Fibroblast of upper back skin (primary cell): ENCODE measurements at regions not wholly inside any gene's neighbourhood (a gene's known extent, or its start where the extent isn't known, plus 50 kb on each side); places are given as distances from the start of the nearest gene placed in this dataset.
"Not testable (repeated sequence)": the region's sequence is repeated elsewhere in the genome, so short reads cannot be mapped to it uniquely, and the experiment has no call there.

Experiments
- DNase-seq: peaks from one replicate; pipeline ENCODE4 v3.0.0-alpha.2; 2013

- DNase-seq: no peak
Measured at GRCh38 chr12:66733321-66733720, 54.4 kb upstream of the GRIP1 start.

GRCh38 chr12:66733839-66734238 is 55.0 kb upstream of the GRIP1 start:
- no peak for DNase-seq

- DNase-seq: no peak
Measured at GRCh38 chr12:66735275-66735674, 56.4 kb upstream of the GRIP1 start.

GRCh38 chr12:66736931-66737330 is 58.1 kb upstream of the GRIP1 start:
- DNase-seq: no peak

DNA sequence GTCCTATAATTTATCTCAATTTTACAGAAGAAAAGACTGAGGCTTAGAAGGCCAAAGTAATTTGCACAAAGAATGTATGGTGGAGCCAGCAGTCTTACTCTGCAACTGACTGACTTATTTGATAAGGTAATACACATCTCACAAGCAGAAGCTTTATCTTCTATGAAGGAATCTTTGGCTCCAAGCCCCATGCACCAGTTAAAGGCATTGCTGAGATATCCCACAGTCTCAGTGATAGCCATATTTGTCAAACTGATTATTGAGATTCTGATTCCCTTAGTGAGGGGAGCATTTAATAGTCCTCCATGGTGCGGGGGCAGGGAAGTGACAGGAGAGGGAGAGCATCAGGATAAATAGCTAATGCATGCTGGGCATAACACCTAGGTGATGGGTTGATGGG is 60.4 kb upstream of the GRIP1 start:
- DNase-seq: no peak

GRCh38 chr12:66739940-66740651 is 61.2 kb upstream of the GRIP1 start:
- peak; percentile 5 for DNase-seq

GRCh38 chr12:66740732-66741131 is 61.9 kb upstream of the GRIP1 start:
- no peak for DNase-seq

DNA sequence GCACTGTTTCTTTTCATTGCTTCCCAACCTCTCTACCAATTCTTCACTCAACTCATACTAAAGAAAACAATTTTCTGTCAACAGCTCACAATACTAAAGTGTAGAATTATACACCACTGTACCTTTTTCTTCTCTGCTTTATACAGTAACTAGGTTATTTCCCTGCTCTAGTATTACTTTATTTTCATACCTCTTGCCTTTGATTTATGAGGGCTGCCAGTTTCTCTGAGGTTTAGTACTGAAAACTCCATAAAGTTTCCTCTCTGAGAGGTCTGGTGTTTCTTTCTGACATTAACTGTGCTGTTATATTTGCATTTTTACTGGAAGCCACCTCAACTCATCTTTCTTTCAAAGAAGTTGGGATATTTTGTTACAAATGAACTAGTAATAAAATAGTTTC is 63.0 kb upstream of the GRIP1 start:
- no peak for DNase-seq

GRCh38 chr12:66742508-66743367 is 63.9 kb upstream of the GRIP1 start:
- no peak for DNase-seq

GRCh38 chr12:66744461-66744860 is 65.6 kb upstream of the GRIP1 start:
- no peak for DNase-seq

DNA sequence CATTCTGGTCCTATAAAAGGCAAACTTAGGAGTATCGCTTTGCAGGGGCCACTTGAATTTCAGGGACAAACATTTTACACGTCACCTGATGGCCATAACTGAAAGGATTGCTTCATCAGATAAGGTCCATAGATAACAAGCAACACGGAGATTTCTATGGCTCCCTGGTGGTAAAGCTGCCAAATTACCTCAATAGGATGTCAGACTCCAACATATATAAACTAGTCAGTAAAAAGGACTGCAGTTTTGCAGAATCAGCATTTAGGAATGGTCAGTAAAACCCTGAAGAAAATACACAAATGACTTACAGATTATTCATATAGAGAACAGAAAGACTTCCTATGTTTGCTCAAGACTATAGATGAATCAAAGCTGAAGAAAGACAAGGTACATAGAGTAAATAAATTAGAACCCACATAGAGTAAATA is 66.1 kb upstream of the GRIP1 start:
- no peak for DNase-seq

DNA sequence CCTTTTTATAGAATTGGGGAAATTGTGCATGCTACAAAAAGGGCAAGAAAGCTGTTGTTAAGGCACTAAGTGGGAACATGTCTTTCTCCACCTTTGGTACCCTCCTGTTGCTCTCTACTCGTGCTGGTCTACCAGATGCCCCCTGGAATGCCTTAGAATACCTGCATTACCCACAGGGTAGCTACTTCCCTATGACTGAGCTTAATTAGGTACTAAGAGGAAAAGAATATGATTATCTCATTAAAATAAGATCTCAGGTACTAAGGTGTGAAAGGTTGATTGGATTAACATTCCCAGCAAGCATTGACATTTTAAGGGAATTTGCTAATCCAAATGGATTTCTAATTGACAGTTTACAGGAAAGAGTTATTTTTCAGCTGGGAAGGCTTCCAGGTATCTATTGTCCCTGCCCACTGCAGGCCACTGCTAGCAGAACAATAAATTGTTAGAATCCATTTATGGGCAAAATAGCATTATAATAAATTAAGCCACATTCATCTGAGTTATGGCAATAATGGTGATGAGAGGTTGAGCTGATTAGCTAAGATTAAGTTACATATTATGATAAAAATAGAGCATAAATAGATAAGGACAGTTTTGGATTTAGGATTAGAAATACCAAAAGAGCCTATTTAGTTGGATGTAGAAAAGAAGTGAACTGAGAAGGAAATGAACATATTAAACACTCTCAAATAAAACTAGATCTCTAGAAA is 67.8 kb upstream of the GRIP1 start:
- no peak for DNase-seq

- DNase-seq: no peak
Measured at GRCh38 chr12:66751432-66752113, 72.7 kb upstream of the GRIP1 start.

- no peak for DNase-seq
Measured at GRCh38 chr12:66753810-66754209, 74.9 kb upstream of the GRIP1 start.

DNA sequence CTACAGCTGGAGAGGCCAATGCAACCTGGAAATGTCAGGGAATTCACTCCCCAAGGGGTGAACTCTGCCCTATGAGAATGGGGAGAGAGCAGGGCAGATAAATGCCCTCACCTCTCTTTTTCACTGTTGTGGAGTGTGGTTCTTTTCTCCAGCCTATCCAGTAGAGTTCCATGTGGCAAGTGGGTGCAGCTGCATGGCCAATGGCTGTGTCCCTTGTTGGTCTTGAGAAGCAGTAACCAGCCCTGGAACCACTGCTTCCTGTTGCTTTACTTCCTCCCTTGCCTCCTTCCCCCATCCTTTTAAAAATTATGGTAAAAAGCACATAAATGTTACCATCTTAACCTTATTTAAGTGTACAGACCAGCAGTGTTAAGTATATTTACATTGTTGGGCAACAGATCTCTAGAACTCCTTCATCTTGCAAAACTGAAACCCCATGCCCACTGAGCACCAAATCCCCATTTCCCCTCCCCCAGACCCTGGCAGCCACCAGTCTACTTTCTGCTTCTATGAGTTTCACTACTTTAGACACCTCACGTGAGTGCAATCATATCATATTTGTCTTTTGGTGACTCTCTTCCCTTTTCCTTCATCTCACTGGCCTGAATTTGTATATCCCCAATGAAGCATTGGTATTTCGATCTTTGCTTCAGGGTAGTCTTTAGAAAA is 77.0 kb upstream of the GRIP1 start:
- no peak for DNase-seq

- DNase-seq: no peak
Measured at GRCh38 chr12:66756631-66757030, 77.8 kb upstream of the GRIP1 start.

GRCh38 chr12:66760122-66760521 is 81.2 kb upstream of the GRIP1 start:
- DNase-seq: not testable (repeated sequence)

- no peak for DNase-seq
Measured at GRCh38 chr12:66763467-66763866, 84.6 kb upstream of the GRIP1 start.

- DNase-seq: no peak
Measured at GRCh38 chr12:66765204-66765603, 86.3 kb upstream of the GRIP1 start.

GRCh38 chr12:66767536-66767935 is 88.7 kb upstream of the GRIP1 start:
- DNase-seq: no peak

- DNase-seq: no peak
Measured at GRCh38 chr12:66768293-66768692, 89.4 kb upstream of the GRIP1 start.

GRCh38 chr12:66774929-66775328 is 96.1 kb upstream of the GRIP1 start:
- no peak for DNase-seq

GRCh38 chr12:66775871-66776270 is 97.0 kb upstream of the GRIP1 start:
- DNase-seq: no peak
